ENCODE measurements at regions not wholly inside any gene's neighbourhood (a gene's known extent, or its start where the extent isn't known, plus 50 kb on each side); places are given as distances from the start of the nearest gene placed in this dataset.
"Not testable (repeated sequence)": the region's sequence is repeated elsewhere in the genome, so short reads cannot be mapped to it uniquely, and the experiment has no call there.

DNA sequence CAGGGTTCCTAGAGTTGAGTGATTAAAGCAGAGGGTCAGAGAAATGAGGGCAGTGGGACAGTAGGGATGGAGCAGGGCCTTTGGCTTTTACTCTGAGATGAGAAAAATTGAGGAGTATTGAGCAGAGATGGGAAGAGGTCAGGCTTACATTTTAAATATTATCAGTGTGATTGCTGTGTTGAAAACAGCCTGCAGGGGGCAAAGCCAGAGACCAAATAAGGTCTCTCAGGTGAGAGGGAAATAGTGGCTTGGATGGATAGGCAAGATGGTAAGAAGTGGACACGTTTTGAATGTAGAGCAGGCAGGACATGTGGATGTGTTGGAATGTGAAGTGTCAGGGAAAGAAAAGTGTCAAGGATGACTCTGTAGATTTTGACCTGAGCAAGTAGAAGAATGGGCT is 105.0 kb upstream of the MAP3K7 start:
- H3K4me3 ChIP-seq (ENCODE audit: low read length) = no peak overlapping the region
- no peak overlapping the region for H3K9ac ChIP-seq (ENCODE audit: low read depth, low read length)
- no peak overlapping the region for H3K27ac ChIP-seq (ENCODE audit: low read length)
- H3K36me3 ChIP-seq (ENCODE audit: insufficient read depth, low read depth, low read length) = no peaks in the 10 kb centered on the region
- peaks cover 5% of the 10 kb centered on the region; the same call in 1 of the 2 replicates for H3K4me1 ChIP-seq (ENCODE audit: insufficient read depth, low read length)
- no peaks in the 10 kb centered on the region for H3K9me3 ChIP-seq (ENCODE audit: insufficient read depth, low read depth, low read length)
- no peaks in the 10 kb centered on the region for H3K27me3 ChIP-seq (ENCODE audit: insufficient read depth, low read length)

DNA sequence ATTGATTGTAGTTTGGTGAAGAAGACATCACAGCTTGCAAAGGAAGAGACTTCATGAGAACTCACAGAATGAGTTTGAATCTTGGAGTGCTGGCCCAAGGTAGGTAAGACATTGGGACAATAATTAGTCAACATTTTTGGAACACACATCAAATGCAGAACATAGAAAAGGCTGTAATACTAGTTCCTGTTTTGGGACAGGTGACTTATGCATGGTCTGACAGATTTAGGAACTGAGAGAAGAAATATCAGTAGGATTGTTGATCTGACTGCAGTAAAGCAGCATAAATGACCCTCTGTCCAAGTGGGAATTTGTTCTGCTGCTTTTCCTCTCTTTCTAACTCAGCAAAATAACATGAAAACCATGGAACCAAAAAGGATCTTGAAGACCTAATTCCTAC is 102.3 kb upstream of the MAP3K7 start:
- no peak overlapping the region for H3K27ac ChIP-seq (ENCODE audit: low read length)
- H3K27me3 ChIP-seq (ENCODE audit: insufficient read depth, low read length) = no peaks in the 10 kb centered on the region
- H3K4me3 ChIP-seq (ENCODE audit: low read length) = no peak overlapping the region
- H3K9me3 ChIP-seq (ENCODE audit: insufficient read depth, low read depth, low read length) = no peaks in the 10 kb centered on the region
- peaks cover 5% of the 10 kb centered on the region; the same call in 1 of the 2 replicates for H3K4me1 ChIP-seq (ENCODE audit: insufficient read depth, low read length)
- no peaks in the 10 kb centered on the region for H3K36me3 ChIP-seq (ENCODE audit: insufficient read depth, low read depth, low read length)
- H3K9ac ChIP-seq (ENCODE audit: low read depth, low read length) = no peak overlapping the region

DNA sequence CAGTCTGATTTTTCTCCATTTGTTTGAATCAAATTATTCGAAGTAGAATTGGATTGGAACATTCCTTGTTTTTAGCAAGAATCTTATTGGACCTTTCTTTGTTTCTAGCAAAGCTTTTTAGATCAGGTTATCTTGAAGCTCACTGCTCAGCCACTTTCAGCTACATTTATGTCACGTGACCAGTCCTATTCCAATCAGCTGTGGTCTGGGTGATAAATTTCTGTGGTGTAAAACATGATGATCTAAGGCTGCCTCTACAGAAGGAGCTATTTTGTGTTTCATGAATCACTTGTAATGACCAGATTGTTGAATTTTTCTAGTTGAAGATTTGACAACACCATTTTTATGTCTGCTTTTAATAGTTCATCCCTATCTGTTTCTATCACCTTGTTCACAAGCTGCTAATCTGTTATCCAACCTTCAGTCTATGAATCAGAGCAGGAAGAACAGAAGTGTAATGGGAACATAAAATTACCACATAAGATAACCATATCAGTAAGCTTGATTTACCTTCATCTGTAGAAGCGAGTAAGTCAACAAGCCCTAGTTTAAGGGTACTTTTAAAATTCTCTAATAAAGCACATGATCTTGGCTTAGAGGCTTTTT is 101.0 kb upstream of the MAP3K7 start:
- Histone ChIP-seq H3K27me3 (ENCODE audit: insufficient read depth, low read length) (no peaks in the 10 kb centered on the region), H3K36me3 (ENCODE audit: insufficient read depth, low read depth, low read length) (no peaks in the 10 kb centered on the region), H3K4me1 (ENCODE audit: insufficient read depth, low read length) (peaks cover 5% of the 10 kb centered on the region; the same call in 1 of the 2 replicates), H3K27ac (ENCODE audit: low read length) (no peak overlapping the region), H3K9me3 (ENCODE audit: insufficient read depth, low read depth, low read length) (no peaks in the 10 kb centered on the region), H3K9ac (ENCODE audit: low read depth, low read length) (no peak overlapping the region), H3K4me3 (ENCODE audit: low read length) (no peak overlapping the region)

DNA sequence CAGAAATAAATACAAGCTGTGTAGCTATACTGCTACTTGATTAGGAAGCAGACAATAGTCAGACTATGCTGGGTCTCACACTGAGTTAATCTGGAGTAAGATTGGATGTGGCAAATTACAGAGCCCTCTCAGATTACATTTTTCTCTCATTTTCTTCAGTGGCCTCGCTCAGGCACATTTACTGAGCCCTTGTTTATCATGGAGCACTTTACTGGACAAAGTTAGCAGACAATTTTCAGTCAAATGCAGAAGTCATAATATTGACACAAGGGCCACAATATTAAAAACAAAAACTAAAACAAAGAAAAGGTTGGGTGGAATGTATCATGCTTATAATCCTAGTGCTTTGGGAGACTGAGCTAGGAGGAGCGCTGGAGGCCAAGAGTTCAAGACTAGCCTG is 95.0 kb upstream of the MAP3K7 start:
- Histone ChIP-seq H3K9me3 (ENCODE audit: insufficient read depth, low read depth, low read length) (no peaks in the 10 kb centered on the region), H3K9ac (ENCODE audit: low read depth, low read length) (no peak overlapping the region), H3K36me3 (ENCODE audit: insufficient read depth, low read depth, low read length) (no peaks in the 10 kb centered on the region), H3K27ac (ENCODE audit: low read length) (no peak overlapping the region), H3K27me3 (ENCODE audit: insufficient read depth, low read length) (no peaks in the 10 kb centered on the region), H3K4me3 (ENCODE audit: low read length) (no peak overlapping the region), H3K4me1 (ENCODE audit: insufficient read depth, low read length) (peaks cover 9% of the 10 kb centered on the region; the same call in 1 of the 2 replicates)

DNA sequence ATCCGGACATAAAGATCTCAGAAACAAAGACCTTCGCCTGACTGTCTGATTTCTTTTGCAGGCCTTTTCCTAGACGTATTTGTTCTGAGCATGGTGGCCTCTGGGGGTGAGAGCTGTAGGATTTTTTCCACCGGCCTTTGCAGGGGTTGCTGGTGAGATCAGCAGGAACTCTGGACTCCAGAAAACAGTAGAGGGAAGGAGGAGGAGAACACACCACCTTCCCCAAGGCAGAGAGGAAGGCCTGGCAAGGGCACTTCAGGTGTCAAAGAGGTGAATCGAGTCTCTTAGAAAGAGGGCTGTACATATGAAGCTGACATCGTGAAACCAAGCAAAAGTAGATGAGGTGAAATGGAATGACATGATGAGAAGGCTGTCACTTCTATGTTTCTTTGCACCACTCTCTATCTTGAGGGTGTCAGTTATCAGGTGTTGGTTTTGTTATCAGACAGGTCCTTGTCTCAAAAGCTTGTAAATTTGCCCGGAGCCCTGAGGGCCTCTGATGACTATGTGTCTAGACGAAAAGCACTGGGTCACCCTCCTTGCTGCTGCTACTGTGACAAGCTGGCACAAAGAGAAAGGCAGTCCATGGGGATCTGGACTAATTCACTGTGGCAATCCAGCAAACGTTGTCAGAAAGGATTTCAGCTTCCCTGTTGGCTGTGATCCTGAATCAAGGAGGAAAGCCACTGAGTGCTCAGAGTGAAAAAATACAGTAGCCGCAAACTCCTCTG is 91.3 kb upstream of the MAP3K7 start:
- Histone ChIP-seq H3K36me3 (ENCODE audit: insufficient read depth, low read depth, low read length) (no peaks in the 10 kb centered on the region), H3K4me3 (ENCODE audit: low read length) (no peak overlapping the region), H3K27me3 (ENCODE audit: insufficient read depth, low read length) (no peaks in the 10 kb centered on the region), H3K9ac (ENCODE audit: low read depth, low read length) (no peak overlapping the region), H3K4me1 (ENCODE audit: insufficient read depth, low read length) (peaks cover 23% of the 10 kb centered on the region; the same call in 1 of the 2 replicates), H3K27ac (ENCODE audit: low read length) (no peak overlapping the region), H3K9me3 (ENCODE audit: insufficient read depth, low read depth, low read length) (no peaks in the 10 kb centered on the region)

DNA sequence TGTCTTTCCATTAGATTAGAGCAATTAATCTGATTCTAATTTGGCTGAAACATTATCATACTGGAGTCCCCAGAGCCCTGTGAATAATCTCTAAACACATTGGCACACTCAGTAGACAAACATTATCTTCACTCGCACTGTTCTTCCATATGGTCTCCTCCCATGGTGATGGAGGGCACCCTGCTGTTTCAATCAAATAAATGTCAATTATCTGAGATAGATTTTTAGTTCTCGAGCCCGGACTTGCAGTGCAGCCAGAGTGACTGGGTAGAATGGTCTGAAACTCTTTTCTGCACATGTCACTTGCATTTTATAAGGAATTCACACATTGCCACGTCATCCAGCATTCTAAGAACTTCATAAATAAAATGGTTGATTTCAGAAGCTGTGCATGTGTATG is 90.6 kb upstream of the MAP3K7 start:
- H3K9ac ChIP-seq (ENCODE audit: low read depth, low read length) = no peak overlapping the region

DNA sequence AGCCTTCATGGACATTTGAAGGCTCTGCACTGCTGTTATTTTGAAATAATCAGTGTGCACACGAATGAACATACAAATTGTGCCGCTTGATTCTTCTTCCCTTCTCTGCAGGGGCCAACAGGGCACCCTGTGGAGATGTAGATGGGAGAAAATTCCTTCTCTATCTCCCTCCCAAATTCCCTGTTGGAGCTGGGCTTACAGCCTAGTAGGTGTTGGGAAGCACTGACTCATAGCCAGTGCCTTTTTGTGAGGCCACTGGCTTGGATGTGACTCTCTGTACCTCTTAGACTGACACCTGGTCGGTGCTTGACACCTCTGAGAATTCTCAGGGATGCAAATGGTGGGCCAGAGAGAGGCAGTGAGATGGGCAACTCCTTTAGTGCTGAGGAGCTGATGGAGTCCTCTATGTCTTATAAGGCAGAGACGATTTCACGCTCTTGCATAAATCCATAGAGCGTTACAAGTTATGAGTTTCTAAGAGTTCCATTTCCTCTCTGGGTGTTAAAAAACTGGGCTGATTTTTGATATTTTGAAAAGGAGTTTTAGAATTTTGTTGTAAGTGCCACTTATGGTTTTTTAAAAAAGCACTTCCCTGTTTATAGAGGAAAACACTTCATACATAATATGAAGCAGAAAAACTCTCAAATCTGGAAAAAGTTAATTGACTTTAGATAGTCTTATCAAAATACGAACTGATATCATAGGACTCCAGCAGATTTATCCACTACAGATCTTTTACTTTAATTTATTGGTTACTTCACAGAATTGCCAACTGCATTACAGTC is 89.8 kb upstream of the MAP3K7 start:
- no peaks in the 10 kb centered on the region for H3K36me3 ChIP-seq (ENCODE audit: insufficient read depth, low read depth, low read length)
- no peaks in the 10 kb centered on the region for H3K9me3 ChIP-seq (ENCODE audit: insufficient read depth, low read depth, low read length)
- no peak overlapping the region for H3K4me3 ChIP-seq (ENCODE audit: low read length)
- H3K27ac ChIP-seq (ENCODE audit: low read length) = no peak overlapping the region
- no peaks in the 10 kb centered on the region for H3K27me3 ChIP-seq (ENCODE audit: insufficient read depth, low read length)
- H3K9ac ChIP-seq (ENCODE audit: low read depth, low read length) = no peak overlapping the region
- H3K4me1 ChIP-seq (ENCODE audit: insufficient read depth, low read length) = peaks cover 23% of the 10 kb centered on the region; the same call in 1 of the 2 replicates

More for the DNA sequence above, 90.6 kb upstream of the MAP3K7 start:
- Histone ChIP-seq H3K9me3 (ENCODE audit: insufficient read depth, low read depth, low read length) (no peaks in the 10 kb centered on the region), H3K27ac (ENCODE audit: low read length) (no peak overlapping the region), H3K27me3 (ENCODE audit: insufficient read depth, low read length) (no peaks in the 10 kb centered on the region), H3K4me3 (ENCODE audit: low read length) (no peak overlapping the region), H3K4me1 (ENCODE audit: insufficient read depth, low read length) (peaks cover 23% of the 10 kb centered on the region; the same call in 1 of the 2 replicates), H3K36me3 (ENCODE audit: insufficient read depth, low read depth, low read length) (no peaks in the 10 kb centered on the region)

DNA sequence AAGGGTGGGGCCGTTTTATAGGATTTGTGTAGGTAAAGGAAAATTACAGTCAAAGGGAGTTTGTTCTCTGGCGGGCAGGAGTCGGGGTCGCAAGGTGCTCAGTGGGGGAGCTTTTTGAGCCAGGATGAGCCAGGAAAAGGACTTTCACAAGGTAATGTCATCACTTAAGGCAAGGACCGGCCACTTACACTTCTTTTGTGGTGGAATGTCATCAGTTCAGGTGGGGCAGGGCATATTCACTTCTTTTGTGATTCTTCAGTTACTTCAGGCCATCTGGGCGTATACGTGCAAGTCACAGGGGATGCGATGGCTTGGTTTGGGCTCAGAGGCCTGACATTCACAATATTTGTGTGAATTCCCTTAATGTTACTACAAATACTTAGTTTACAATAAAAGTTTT is 88.2 kb upstream of the MAP3K7 start:
- H3K4me1 ChIP-seq (ENCODE audit: insufficient read depth, low read length) = peaks cover 23% of the 10 kb centered on the region; the same call in 1 of the 2 replicates
- H3K4me3 ChIP-seq (ENCODE audit: low read length) = 0 out of 2 replicates have a peak overlapping the region, but pooled peaks have one; percentile 2
- H3K9me3 ChIP-seq (ENCODE audit: insufficient read depth, low read depth, low read length); H3K27ac ChIP-seq (ENCODE audit: low read length); H3K9ac ChIP-seq (ENCODE audit: low read depth, low read length); H3K27me3 ChIP-seq (ENCODE audit: insufficient read depth, low read length); H3K36me3 ChIP-seq (ENCODE audit: insufficient read depth, low read depth, low read length): not testable (repeated sequence)

DNA sequence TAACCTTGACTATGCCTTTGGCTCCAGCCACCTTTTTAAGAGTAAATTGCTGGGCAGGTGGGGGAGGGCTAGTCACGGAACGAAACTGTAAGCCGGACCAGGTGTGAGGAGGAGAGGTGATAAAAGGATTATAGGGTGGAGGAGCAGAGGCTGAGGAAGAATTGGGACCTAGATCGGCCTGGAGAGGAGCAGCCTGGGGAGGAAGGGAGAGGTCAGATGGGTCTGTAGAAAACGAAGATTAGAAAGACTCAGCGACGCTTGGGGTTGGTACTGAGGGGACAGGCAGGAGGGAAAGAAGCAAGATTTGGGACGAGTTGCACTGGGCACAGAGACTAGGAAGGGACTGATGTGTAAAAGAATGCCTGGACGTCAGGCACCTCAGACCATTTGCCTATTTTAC is 87.2 kb upstream of the MAP3K7 start:
- H3K36me3 ChIP-seq (ENCODE audit: insufficient read depth, low read depth, low read length); H3K9me3 ChIP-seq (ENCODE audit: insufficient read depth, low read depth, low read length); H3K4me3 ChIP-seq (ENCODE audit: low read length); H3K27ac ChIP-seq (ENCODE audit: low read length); H3K27me3 ChIP-seq (ENCODE audit: insufficient read depth, low read length); H3K9ac ChIP-seq (ENCODE audit: low read depth, low read length): not testable (repeated sequence)
- H3K4me1 ChIP-seq (ENCODE audit: insufficient read depth, low read length) = peaks cover 33% of the 10 kb centered on the region

DNA sequence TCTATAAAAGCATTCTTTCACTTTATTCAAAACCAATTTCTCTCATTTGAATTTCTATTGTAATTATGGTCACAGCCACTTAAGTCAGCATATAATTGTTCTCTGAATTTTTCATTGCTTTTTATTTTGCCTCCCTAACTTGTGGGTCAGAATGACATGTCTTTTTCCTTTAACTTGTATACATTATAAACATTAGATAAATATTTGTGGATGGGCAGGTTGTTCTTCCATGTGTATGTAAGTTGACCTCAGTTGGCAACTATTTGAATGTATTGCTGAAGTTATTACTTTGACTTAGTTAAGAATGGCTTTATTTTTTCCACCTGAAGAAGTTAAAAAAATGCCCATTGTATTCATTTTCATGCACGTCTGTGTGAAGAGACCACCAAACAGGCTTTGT is 83.0 kb upstream of the MAP3K7 start:
- no peak overlapping the region; the same call in 1 of the 2 replicates for H3K9ac ChIP-seq (ENCODE audit: low read depth, low read length)
- no peaks in the 10 kb centered on the region for H3K9me3 ChIP-seq (ENCODE audit: insufficient read depth, low read depth, low read length)
- no peaks in the 10 kb centered on the region for H3K27me3 ChIP-seq (ENCODE audit: insufficient read depth, low read length)
- no peak overlapping the region for H3K4me3 ChIP-seq (ENCODE audit: low read length)
- no peaks in the 10 kb centered on the region for H3K36me3 ChIP-seq (ENCODE audit: insufficient read depth, low read depth, low read length)
- H3K27ac ChIP-seq (ENCODE audit: low read length) = no peak overlapping the region
- H3K4me1 ChIP-seq (ENCODE audit: insufficient read depth, low read length) = peaks cover 18% of the 10 kb centered on the region

DNA sequence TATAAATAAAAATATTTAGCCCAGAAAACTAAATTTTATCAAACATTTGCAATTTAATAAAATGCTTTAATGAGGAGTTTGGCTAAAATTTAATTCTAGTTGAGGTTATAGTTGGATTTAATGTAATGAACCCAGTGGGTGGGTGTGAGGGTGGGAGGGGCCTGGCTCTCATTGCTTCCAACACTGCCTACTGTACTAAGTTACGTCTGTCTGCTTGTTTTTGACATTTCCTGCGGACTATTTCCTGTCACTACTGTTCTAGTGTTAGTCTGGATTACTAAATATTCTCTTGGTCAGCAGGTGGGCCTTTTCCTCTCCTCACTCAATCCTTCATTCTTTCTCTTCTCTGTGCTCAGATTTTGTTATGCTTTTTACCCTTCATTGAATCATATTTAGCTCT is 82.5 kb upstream of the MAP3K7 start:
- Histone ChIP-seq H3K4me1 (ENCODE audit: insufficient read depth, low read length) (peaks cover 18% of the 10 kb centered on the region), H3K9ac (ENCODE audit: low read depth, low read length) (no peak overlapping the region; the same call in 1 of the 2 replicates), H3K27ac (ENCODE audit: low read length) (no peak overlapping the region), H3K36me3 (ENCODE audit: insufficient read depth, low read depth, low read length) (no peaks in the 10 kb centered on the region), H3K4me3 (ENCODE audit: low read length) (no peak overlapping the region), H3K9me3 (ENCODE audit: insufficient read depth, low read depth, low read length) (no peaks in the 10 kb centered on the region), H3K27me3 (ENCODE audit: insufficient read depth, low read length) (no peaks in the 10 kb centered on the region)
